Daoy (cell line): ENCODE measurements at regions not wholly inside any gene's neighbourhood (a gene's known extent, or its start where the extent isn't known, plus 50 kb on each side); places are given as distances from the start of the nearest gene placed in this dataset.
A peak's percentile ranks its signal among the peaks of the same experiment; 100 is the strongest.

ENCODE experiments used
- DNase-seq: peaks from one replicate; pipeline ENCODE4 v3.0.0-alpha.2; 2015; ENCODE audit warnings: low read depth

- DNase-seq = no peak
Observed at GRCh38 chr7:132733860-132734259, 157.6 kb upstream of the PLXNA4 start.

GRCh38 chr7:132732321-132732865 is 156.1 kb upstream of the PLXNA4 start:
- no peak for DNase-seq

DNA sequence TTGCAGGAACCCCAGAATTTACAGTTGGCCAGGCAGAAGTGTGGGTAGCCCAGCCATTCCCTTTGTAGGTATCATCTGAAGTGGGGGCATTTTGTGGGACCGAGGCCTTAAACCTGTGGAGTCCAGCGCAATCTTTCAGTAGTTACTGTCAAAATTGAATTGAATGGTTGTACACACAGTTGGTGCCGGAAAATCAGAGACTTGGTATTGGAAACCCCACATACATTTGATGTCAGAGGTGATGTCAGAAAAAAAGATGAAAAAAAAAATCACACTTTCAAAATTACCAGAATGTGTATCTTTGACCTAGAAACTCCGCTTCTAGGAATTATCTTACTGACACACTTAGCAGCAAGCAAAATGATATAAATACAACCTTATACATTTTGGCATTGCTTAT is 153.8 kb upstream of the PLXNA4 start:
- DNase-seq = no peak

GRCh38 chr7:132723506-132724081 is 147.3 kb upstream of the PLXNA4 start:
- peak; percentile 27 for DNase-seq

DNA sequence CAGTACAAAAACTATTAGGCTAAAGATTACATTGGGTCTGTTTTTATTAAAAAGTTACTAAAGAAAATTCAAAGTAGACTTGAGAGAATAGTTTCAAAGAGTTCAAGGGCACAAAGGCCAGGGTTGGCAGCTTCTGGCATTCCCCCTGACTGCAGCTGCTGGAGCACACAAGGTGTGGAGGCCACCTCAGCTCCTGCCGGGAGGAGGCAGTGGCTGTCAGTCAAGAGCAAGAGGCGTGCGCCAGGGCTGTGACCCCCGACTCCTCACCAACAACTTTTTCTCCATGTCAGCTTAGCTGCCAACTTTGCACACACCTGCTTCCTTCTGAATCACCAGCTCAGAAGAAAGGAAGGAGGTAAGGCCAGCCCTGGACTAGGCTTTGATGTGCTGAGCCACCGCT is 144.6 kb upstream of the PLXNA4 start:
- DNase-seq = no peak

DNA sequence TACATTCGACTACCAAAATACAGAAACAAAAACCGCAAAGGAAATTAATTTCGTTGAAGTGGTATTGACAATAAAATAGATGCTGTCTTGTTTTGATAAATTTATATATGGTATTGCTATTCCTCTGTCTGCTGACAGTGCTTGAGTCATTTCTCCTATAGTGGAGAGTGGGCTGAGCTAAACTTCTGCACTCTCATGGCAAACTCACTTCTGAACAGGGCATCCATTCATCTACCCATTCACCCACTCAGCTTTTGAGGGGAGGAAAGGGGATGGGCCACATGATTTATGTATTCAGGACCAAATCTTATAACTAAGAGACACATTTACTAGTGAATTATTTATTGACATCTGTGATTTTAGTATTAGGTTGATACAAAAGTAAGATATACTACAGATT is 137.6 kb upstream of the PLXNA4 start:
- DNase-seq = no peak

- peak; percentile 33 for DNase-seq
Observed at GRCh38 chr7:132709971-132710567, 133.8 kb upstream of the PLXNA4 start.

- no peak for DNase-seq
Observed at GRCh38 chr7:132708470-132708869, 132.2 kb upstream of the PLXNA4 start.

- no peak for DNase-seq
Observed at GRCh38 chr7:132705146-132705545, 128.9 kb upstream of the PLXNA4 start.

GRCh38 chr7:132703742-132704141 is 127.5 kb upstream of the PLXNA4 start:
- no peak for DNase-seq

DNA sequence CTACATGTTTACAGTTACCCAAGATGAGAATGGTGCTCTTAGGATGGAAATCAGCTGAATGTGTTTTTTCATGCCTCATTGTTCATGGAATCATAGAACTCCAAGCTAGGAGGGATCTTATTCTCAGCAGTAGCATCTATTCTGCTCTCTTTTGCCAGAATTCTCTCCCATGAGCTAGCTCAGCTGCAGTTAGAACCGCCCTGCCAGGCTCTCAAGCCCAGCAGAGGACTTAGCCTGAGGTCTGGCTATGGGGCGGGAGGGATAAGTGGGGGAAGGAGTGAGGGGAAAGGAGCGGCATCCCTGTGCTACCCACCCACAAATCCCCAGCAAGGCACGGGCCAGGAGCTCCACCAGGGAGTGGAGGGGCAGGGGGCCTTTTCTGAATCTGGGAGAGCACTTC is 120.7 kb upstream of the PLXNA4 start:
- no peak for DNase-seq

DNA sequence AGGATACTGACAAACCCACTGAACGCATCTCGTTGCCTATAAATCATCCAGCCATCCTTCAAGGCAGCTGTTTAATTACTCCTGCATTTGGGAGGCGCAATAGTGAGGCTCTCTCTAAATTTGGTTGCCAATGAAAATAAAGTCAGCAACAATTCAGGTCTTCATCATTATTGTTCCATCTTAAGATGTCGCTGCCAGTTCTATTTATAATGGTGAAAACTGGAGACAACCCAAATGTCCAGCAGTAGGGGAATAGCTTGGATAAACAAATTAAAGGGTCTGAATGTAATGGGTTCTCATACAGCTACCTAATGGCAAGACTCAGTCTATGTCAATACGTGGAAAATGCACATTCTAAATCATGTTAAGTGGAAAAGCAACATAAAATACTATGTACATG is 120.1 kb upstream of the PLXNA4 start:
- no peak for DNase-seq

DNA sequence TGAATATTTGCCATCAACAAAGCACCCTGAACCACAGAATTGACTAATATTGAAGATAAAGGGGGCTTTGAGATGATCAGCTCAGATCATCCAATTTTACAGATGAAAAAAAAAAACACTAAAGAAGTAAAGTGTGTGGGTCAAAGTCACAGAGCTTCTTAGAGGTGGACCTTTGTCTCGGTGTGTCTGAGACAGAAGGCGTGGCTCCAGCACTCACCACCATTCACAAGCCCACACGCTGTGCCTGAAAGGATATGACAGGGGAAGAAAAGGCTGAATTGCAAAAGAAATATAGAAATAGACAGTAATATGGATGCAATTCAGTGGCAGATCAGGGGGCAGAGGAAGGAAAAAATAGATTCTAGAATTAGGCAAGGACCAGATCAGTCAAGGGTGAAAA is 114.9 kb upstream of the PLXNA4 start:
- DNase-seq = no peak

DNA sequence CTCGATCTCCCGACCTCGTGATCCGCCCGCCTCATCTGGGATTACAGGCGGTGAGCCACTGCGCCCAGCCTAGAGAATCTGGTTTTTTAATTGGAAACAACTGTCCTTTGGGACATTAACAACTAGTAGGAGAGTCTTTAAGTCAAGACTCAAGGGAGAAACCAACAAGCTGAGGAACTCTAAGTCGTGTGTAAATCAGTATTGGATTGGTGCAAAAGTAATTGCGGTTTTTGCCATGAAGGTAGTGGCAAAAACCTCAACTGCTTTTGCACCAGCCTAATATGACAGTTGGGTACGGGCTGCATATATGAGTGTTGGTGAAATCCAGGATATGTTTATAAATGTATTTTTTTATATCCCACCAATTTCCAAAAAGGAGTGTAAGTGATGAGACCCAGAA is 113.9 kb upstream of the PLXNA4 start:
- DNase-seq = no peak

DNA sequence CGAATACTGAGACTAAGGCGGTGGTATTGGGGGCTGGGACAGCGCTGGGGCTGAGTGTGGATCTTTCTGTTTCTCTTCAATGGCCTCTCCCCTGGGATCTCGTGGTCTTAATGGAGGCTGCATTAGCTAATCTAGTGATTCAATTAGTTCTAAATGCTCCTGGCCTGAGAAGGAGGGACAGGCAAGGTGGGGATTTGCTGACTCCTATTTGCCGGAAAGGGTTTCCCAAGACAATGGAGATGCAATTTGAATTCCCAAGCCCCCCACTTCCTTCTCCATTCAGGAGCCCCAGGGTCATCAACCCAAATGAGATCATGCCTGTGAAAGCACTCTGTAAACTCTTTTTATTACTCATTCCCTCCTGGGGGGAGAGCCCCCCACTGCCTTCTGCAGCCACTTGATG is 111.7 kb upstream of the PLXNA4 start:
- DNase-seq = no peak

- no peak for DNase-seq
Observed at GRCh38 chr7:132687016-132687415, 110.7 kb upstream of the PLXNA4 start.

- no peak for DNase-seq
Observed at GRCh38 chr7:132685277-132685676, 109.0 kb upstream of the PLXNA4 start.

GRCh38 chr7:132683896-132684690 is 107.8 kb upstream of the PLXNA4 start:
- DNase-seq = no peak

- DNase-seq = no peak
Observed at GRCh38 chr7:132681951-132682350, 105.7 kb upstream of the PLXNA4 start.

DNA sequence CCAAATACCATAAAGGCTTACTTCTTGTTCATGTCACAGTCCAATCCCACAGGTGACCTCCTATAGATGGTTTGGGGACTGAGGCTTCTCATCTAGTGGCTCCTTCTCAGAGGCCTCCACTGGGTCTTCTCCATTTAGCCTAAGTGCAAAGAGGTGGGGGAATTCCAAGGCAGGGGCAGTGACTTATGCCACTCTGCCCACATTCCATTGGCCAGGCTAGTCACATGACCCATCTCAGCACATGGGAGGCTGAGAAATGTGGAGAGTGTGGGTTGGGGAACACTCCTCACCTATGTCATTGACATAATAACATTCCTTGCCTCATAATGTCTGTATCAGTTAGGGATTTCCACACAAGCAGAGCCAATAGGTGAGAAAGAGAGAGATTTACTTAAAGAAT is 104.3 kb upstream of the PLXNA4 start:
- DNase-seq = peak; percentile 40

GRCh38 chr7:132678656-132679055 is 102.4 kb upstream of the PLXNA4 start:
- no peak for DNase-seq

GRCh38 chr7:132677918-132678317 is 101.6 kb upstream of the PLXNA4 start:
- peak; percentile 87 for DNase-seq
